ENCODE measurements at regions not wholly inside any gene's neighbourhood (a gene's known extent, or its start where the extent isn't known, plus 50 kb on each side); places are given as distances from the start of the nearest gene placed in this dataset.

GRCh38 chr12:29844667-29845066, 60.9 kb upstream of the TMTC1 start:
- no peak for DNase-seq

GRCh38 chr12:29843036-29843435, 59.3 kb upstream of the TMTC1 start:
- DNase-seq: no peak

- no peak for DNase-seq
Observed at GRCh38 chr12:29838768-29839167, 55.0 kb upstream of the TMTC1 start.

All from fibroblast of upper back skin (primary cell).